ENCODE measurements at regions not wholly inside any gene's neighbourhood (a gene's known extent, or its start where the extent isn't known, plus 50 kb on each side); places are given as distances from the start of the nearest gene placed in this dataset.
"Not testable (repeated sequence)": the region's sequence is repeated elsewhere in the genome, so short reads cannot be mapped to it uniquely, and the experiment has no call there.

DNA sequence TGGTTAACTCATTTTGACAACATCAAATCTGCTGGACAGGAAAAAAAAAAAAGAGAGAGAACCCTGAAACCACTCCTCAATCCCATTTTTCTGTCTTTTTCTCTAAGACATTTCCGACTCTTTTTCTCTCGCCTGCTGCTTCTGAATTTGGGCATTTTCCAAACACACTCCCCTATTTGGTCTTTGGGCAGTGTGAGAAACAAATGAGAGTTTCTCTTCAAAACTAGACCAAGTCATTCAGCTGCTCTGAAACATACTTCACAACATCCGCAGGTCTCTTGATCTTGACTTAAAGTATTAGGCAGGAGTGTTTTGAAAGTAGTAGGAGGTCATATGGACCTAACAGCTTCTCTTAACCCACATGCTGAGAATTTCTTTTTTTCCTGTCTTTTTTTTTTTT is 364.8 kb upstream of the ESRRG start:
- no peak for DNase-seq

DNA sequence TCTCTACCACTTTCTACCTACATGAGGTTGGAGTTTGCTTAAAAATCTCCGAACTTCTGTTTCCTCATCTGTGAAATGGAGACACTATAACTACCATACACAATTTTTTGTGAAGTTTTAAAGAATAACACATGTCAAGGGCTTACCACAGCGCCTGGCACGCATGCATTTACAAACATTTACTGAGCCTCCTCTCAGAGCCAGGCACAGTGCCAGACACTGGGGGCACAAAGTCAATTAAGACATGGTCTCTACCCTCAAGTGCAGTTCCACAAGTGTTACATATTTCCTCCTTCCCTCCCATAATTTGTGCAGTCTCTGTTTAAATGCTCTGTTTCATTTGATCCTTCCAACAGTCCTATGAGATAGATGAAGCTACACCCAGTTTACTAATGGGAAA is 356.4 kb upstream of the ESRRG start:
- DNase-seq: no peak

DNA sequence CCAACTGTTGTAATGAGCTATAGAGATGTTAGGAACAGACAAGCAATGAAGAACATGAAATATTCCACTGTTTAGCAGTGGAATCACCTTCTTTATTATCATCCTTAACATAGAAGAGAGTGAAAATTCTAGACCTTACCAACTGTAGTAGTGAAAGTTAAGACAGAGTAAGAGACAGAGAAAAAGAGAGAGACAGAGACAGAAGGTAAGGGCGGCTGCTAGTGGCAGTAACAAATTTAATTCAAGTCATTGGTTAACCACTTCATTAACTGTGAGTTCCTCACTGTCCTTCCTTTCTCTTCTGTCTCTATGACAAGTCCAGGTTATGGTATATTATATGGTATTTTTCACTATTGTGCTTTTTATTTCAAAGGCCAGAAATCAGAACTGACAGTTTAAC is 355.7 kb upstream of the ESRRG start:
- no peak for DNase-seq

DNA sequence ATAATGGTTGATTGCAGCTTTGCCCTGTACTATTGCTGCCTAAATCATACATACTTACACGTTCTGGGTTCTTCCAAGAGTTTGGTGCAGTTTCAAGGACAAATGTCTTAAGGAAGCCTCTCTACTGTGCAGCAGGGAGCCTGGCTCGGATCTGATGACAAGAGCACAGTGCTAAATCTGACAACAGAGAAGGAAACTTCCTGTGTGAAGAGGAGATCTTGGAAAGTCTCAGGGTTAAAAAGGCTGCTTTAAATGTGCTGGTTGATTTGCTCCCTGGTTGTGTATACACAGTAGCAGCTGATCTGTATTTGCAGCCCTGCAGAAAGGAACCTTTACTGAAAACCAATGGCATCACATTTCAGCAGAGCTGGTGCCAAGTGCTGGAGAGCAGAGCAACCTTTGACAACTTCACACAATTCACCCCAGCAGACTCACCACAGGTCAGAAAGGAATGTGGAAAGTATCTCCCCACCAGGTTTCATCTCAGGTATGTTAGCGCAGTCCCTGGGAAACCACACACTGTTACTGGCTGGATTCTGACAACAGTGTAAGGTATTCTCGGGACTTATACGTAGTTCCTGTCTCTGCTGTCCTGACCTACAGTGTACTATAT is 355.0 kb upstream of the ESRRG start:
- DNase-seq: no peak

DNA sequence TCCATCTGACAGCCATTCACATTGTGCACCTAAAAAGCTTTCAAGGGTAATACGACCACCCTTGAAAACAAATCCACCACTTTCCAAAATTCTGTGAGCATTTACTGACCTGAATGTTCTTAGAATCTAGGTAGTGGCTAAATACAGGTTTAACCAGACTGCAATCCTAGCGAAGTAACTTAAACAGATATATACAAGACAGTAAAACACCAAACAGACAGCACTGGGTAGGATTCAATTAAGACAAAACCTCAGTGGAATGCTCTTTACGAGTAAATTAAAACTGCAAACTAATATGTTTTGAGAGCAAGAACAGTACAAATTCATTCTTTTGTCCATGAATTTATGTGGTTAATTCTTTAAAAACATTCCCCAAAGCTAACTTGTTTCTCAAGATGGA is 354.2 kb upstream of the ESRRG start:
- no peak for DNase-seq

DNA sequence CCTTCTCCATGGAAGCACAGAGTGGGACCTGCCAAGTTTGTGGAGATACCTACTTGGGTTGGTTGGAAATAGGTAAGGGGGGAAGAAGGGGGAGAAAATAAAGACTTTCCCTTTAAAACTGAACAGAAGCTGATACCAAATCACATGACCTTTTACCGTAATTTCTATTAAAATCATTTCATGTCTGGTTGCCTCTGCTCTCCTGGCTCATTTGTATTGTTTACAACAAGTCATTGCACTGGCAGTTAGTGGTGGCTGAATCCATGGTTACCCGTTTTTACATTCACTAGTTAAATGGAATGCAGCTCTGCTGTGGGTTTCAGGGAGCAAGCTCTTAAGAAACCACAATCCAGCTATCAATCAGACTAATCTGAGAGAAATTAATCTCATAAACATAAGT is 353.7 kb upstream of the ESRRG start:
- DNase-seq: no peak

DNA sequence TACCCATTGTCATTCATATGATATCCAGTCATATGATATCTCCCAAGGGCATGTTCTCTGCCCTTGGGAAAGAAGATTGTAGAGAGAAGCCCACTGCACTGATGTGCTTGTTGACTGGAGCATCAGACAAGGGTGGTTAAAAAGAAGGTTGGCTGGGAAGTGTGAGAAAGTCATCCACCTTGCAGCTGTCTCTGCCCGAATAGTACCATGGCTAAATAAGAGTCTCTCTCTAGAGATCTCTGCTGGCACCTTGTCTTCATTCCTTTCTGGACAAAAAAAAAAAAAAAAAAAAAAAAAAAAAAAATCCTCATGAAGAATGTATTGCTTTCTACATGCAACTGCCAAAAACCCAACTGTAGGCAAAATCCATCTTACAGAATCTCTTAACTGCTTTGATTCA is 349.7 kb upstream of the ESRRG start:
- DNase-seq: no peak

DNA sequence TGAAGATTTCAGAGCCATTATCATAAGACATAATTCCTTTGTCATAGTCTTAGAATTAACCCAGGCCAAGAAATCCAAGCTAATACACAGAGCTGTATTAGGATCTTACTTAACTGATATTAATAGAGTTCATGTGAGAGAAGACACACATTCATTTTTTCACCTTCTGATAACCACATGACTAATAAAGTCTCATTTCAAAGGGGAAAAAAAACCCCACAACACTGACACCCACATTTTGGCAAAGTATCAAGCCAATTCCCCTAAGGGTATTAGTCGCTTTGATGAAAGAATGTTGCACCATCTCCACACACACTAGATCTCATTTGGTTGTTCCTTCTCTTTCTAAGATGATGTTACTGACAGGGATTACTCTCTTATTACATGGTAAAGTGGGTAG is 344.4 kb upstream of the ESRRG start:
- DNase-seq: no peak

DNA sequence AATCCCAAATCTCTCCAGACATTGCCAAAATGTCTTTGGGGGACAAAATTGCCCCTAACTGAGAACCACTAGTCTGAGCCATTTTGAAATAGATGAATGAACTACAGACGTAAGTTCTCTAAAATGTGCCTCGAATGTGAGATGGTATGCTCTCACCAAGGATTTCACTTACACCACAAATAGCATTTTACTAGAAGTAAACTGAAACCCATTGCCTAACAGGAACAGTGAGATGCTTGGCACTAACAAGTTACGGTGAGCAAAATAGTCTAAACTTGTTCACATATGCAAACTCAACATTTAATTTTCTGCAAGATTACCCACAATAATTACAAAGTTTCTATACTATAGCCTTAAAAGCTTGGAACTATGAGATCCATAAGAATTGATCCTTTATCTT is 343.6 kb upstream of the ESRRG start:
- DNase-seq: no peak

DNA sequence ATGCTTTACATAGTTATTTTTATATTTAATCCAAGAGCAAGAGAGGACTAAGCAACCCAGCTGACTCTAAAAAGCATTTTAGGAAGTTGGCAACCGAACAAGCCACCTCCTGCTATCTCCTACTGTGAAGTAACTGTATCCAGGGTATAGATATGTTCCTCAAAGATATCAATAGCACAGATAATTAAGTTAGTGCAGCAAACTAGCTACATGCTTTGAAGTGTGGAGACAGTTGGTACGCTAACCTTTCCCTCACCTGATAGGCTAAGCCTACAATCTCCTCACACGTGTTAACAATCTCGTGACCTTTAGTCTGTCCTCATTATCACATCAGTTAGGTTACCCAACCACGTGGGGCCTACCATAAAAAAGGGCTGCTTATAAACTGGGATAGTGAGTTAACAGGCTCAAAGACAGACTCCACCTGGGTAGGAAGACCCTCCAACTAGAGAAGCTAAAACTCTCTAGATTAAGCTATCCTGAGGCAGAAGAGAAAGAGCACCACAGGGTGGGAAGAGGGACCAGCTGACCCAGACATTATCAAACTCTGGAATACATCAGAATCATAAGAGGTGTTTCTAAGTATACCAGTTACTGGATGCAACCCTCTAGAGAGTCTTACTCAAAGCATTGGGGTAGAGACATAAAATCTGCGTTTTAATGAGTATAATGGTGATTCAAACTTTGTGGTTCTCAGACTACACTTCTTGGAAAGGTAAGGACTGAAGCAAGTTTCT is 340.1 kb upstream of the ESRRG start:
- DNase-seq: no peak

DNA sequence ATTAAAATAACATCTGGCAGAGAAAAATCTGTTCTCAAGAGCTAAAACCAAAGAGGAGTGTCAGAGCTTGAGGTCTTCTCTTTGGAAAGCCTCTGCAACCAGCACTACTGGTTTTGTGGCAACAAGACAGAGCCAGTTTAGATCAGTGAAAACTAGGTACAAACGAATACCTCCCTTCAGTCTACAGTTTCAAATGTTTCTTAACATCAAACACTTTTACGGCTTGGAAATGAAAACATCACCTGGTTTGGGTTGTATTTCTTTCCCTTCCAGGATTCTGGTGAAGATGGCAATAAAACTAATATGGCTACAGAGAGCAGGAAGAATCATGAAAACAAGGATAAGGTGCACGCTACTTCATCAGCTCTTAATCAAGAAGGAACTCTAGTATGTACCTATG is 339.4 kb upstream of the ESRRG start:
- no peak for DNase-seq

DNA sequence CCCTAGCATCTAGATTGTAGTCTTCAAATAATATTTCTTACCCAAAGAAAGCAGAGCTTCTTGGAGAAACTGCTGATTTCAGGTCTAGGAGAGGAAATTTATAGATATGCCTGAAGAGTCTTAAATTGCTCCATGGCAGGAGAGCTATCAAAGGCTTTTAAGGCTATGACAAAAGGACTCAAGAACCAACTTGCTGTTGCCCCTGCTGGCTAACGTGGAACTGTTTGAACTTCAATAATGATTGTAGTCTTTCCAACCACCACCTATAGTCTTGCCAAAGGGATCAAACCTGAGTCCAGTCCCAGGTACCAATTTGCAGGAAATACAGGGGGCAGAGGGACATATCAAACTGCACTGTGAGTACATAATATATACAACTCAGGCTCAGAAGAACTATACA is 336.2 kb upstream of the ESRRG start:
- no peak for DNase-seq

DNA sequence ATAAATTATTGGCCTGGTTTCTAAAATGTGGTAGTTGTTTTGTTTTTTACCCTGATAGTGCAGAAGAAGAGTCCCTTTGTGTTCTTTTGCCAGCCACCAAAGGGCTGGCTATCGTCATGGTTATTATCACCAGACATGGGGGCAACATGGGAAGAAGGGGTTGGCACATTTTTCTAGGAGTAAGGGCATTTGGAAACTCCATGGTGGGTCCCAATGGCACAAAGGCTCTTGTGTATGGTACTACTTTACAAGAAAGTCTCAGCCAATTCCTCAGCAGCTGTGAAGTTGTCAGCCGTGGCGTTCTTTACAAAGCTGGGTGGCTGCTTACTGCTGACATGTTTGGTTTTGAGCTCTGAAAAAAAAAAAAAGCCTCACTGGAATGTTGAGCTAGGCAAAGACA is 330.4 kb upstream of the ESRRG start:
- no peak for DNase-seq

DNA sequence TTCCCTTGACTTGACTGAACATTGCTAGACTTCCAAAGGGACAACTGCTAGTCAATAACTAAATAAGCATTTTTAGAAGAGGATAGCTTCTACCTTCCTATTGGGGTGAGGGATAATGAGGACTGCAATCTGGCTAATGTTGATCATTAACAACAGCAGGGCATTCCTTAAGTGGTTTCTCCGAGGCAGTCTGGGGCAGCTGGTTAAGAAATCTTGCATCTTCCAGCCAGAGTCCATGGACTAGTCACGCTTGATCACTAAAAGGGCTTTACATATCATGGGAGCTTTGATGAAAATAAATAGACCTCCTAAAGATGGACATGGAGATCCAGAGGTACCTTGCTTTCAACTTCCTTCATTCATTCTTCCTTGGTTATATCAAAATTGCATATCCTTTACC is 329.4 kb upstream of the ESRRG start:
- no peak for DNase-seq

DNA sequence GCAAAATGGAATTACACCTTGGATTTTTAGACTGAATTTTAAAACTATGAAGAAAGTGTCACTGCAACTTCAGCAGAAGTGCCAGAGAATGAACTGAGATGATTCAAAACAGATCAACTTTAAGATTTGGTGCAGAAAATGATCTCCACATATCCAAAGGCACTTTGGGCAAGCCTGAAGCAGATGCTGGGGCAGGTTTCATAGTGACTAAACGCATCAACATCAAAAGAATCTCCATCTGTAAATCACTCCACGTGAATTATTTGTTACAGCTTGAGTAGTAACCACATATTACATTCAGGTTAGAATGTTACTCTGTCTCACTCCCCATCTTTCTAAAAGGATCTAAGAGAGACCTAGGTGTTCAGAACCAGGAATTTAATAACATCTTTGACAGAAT is 329.0 kb upstream of the ESRRG start:
- no peak for DNase-seq

DNA sequence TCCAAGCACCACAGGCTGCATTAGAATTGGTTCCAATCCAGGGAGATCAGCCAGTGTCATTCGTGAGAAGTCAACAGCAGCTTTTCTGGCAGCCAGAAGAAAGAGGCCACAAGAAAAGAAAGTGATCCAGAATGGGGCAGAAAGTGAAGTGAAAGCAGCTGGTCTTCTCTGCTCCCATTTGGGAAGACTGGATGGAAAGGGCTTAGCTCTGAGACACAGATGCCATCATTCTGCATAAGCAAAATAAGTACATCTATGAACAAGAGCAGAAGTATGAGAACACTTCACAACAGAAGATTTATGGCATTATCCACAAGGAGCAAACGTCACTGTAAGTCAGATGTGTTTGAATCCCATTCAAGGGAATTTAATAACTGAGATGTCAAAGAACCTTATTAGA is 326.5 kb upstream of the ESRRG start:
- no peak for DNase-seq

DNA sequence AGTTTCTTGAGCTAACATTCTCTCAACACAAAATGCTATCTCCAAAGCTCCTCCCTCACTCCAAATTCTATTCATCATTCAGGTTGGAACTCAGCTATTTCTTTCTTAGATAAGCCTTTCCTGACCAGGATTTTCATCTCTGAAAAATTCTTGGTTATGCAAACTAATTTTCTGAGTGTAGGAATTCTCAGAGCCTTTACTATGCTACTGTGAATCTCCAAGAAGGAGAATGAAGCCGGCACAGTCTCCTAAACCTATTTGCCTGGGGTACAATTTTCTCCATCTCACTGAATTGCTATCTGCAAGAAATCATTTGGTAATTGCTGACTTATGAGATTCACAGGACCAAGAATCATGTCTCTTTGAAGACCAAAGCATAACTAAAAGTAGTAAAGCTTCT is 325.9 kb upstream of the ESRRG start:
- DNase-seq: no peak

DNA sequence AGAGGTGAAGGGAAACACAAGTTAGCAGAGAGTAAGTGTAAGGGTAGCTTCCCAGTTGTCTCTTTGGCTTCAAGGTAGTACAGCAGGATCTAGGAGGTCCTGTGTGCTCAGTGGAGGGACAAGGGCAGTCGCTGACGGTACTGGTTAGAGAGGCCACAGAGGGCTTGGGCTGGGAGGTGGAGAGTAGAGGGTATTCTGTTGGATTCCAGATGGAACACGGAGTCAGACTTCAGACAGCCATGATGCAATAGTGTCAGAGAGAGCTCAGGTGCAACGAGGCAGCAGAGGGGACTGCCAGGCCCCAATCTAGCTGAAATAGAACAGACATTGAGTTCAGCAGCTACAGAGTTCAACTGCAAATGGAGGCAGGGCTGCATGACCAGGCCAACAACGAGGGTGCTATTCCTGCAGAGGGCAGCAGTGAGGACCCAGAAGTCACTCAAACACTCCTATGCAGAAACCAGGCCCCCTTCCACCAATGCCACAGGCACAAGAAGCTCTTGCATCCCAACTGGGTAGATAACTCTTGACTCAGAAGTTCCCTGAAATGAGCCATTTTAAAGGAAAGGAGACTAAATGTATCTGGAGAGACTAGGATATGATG is 325.0 kb upstream of the ESRRG start:
- no peak for DNase-seq

DNA sequence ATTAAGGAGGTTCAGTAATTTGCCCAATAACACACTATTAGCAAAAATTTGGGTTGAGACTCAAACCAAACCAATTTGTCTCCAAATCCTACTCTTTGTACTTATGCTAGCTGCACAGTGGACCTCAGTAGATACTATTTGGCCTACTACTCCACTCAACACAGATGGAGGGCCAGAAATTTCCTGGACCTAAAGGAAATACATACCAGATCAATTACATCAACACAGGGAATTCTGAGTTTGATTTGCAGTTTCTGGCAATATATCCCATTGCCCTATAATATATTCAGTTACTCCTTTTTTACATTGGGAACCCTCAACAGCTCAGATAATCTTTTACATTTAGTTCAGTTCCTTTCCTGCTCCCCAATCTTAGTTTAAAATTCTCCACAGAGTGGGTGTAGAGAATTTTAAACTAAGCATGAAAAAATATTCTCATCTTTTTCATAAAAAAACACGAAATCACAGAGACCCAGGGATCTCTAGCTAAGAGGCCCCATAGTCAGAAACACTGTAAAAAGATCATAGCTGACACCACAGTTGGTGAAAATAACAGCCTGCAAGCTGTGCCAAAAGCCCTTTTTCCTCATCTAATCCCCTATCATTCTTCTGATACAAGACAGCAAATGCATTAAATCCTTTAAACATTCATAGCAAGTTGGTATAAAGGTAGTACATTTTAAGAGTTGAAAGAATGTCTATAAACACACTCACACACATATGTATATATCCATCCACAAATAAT is 317.7 kb upstream of the ESRRG start:
- DNase-seq: no peak

DNA sequence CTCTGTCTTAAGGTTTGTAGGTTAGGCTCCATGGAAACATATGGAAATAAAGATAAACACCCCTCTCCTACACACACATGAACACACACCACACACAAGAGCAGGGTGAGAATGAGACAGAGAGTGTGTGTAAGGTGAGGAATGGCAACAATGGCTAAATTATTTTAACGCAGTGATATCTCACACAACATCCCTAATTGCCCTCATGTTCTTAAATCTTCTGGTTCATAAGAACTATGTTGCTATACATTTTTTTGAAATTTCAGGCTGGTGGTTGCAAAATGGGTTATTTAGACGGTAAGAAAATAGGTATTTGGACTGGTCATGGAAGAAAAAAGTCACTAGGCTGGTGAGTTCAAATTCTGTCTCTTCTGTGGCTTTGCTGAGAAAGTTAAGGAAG is 316.7 kb upstream of the ESRRG start:
- DNase-seq: no peak

DNA sequence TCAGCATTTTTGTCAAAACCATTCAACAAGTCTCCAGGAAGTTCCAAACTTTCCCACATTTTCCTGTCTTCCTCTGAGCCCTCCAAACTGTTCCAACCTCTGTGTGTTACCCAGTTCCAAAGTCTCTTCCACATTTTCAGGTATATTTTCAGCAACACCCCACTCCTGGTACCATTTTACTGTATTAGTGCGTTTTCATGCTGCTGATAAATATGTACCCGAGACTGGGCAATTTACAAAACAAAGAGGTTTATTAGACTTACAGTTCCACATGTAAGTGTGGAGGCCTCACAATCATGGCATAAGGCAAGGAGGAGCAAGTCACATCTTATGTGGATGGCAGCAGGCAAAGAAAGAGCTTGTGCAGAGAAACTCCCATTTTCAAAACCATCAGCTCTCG is 315.9 kb upstream of the ESRRG start:
- not testable (repeated sequence) for DNase-seq

DNA sequence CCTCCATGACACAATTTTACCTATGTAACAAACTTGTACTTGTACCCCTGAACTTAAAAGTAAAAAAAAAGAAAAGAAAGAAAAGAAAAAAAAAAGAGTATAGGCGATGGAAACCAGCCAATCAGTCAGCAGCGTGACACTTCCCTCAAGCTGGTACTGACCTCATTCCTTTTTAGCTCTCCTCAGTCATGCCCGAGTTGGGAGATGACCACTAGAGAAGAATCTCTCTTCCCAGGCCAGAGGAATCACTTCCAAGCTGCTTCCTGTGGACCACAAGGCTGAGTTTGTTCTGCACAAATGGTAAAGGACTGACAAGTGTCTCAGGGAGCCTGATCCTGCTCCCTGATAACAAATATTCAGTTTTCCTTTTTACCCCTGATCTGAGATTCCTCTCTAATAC is 313.5 kb upstream of the ESRRG start:
- no peak for DNase-seq

DNA sequence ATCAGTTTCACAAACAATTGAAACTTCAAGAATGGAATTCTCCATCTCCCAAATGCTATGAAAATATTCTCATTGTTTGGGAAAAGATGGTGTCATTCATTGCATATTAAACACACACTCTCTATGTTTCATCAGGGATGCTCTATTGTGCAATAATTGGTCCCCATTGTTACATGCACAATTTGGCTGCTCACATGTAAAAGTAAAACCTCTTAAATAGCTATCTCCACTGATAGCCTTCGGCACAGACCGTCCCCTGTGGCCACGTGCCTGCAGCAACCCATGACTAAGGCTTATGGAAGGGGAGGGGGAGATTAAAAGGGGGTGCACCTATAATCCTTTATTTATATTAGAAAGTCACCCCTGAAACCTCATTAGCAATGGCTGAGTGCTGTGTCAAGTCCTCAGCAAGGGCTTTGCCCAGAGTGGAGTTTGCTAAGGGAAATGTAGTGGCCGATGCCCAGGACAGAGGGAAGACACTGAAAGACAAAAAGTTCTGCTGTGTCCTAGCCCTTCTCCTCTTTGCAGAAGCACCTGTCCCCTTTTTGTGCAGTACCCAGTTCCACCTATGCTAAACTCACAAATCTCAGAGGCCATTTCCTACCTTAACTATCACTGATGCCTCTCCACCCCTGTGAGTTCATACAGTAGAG is 309.6 kb upstream of the ESRRG start:
- DNase-seq: no peak
